Loucy (cell line): ENCODE measurements at regions not wholly inside any gene's neighbourhood (a gene's known extent, or its start where the extent isn't known, plus 50 kb on each side); places are given as distances from the start of the nearest gene placed in this dataset.
"Not testable (repeated sequence)": the region's sequence is repeated elsewhere in the genome, so short reads cannot be mapped to it uniquely, and the experiment has no call there.

Experiments used
- H2AFZ ChIP-seq: fragments of 200-600 bp; sonication (generic); 2 replicates; pipeline ENCODE4 v1.6.0; 2016; ENCODE audit warnings: antibody characterized with exemption, mild to moderate bottlenecking, low read length, moderate library complexity
- H3F3A ChIP-seq: fragments of 200-600 bp; 2 replicates; pipeline ENCODE4 v1.6.0; 2016; ENCODE audit warnings: antibody characterized with exemption, low read depth, mild to moderate bottlenecking
- H3K27me3 ChIP-seq: fragments of 200-600 bp; sonication (generic); 2 replicates; pipeline ENCODE4 v1.6.1; 2014; ENCODE audit warnings: low read length, mild to moderate bottlenecking; ENCODE audit not compliant: insufficient read depth, poor library complexity, severe bottlenecking
- H3K36me3 ChIP-seq: fragments of 200-600 bp; sonication (generic); 2 replicates; pipeline ENCODE4 v1.6.1; 2016; ENCODE audit warnings: low read length; ENCODE audit not compliant: insufficient read depth
- H3K4me1 ChIP-seq: fragments of 200-600 bp; sonication (generic); 2 replicates; pipeline ENCODE4 v1.5.1; 2014; ENCODE audit warnings: low read length, mild to moderate bottlenecking; ENCODE audit not compliant: insufficient read depth, poor library complexity, severe bottlenecking
- H3K4me2 ChIP-seq: fragments of 200-600 bp; sonication (generic); 2 replicates; pipeline ENCODE4 v1.6.0; 2014; ENCODE audit warnings: antibody characterized with exemption, low read length, low read depth, mild to moderate bottlenecking; ENCODE audit not compliant: poor library complexity, severe bottlenecking
- H3K4me3 ChIP-seq: fragments of 200-600 bp; sonication (generic); 2 replicates; pipeline ENCODE4 v1.5.1; 2014; ENCODE audit warnings: low read length, mild to moderate bottlenecking, mixed read lengths; ENCODE audit not compliant: poor library complexity, severe bottlenecking
- H3K79me2 ChIP-seq: fragments of 200-600 bp; sonication (generic); 2 replicates; pipeline ENCODE4 v1.6.1; 2014; ENCODE audit warnings: low read length; ENCODE audit not compliant: insufficient read depth
- H3K9ac ChIP-seq: fragments of 200-600 bp; sonication (generic); 2 replicates; pipeline ENCODE4 v1.6.0; 2014; ENCODE audit warnings: mild to moderate bottlenecking, low read depth, low read length, moderate library complexity; ENCODE audit not compliant: poor library complexity, severe bottlenecking
- H3K9me2 ChIP-seq: fragments of 200-600 bp; sonication (generic); replicated peaks from 2 replicates; pipeline ENCODE4 v1.6.1; 2016; ENCODE audit warnings: low read depth, low read length, mixed read lengths
- H3K9me3 ChIP-seq: fragments of 200-600 bp; sonication (generic); 2 replicates; pipeline ENCODE4 v1.6.1; 2014; ENCODE audit warnings: mild to moderate bottlenecking, antibody characterized with exemption, low read length, low read depth; ENCODE audit not compliant: insufficient read depth
- H4K20me1 ChIP-seq: fragments of 200-600 bp; sonication (generic); 2 replicates; pipeline ENCODE4 v1.6.0; 2014; ENCODE audit warnings: antibody characterized with exemption, low read length, mild to moderate bottlenecking; ENCODE audit not compliant: insufficient read depth, poor library complexity, severe bottlenecking
- EZH2phosphoT487 ChIP-seq: fragments of 200-600 bp; IDR thresholded peaks from 2 replicates; pipeline ENCODE4 v1.6.1; 2018; ENCODE audit warnings: antibody characterized with exemption, mild to moderate bottlenecking, moderate library complexity, borderline replicate concordance
- TF ChIP-seq, protein P1 (sequence below): fragments of 200-600 bp; sonication (generic); conservative IDR thresholded peaks from 2 replicates; pipeline ENCODE4 v1.5.1; 2014; ENCODE audit warnings: mild to moderate bottlenecking, antibody characterized with exemption, low read length

DNA sequence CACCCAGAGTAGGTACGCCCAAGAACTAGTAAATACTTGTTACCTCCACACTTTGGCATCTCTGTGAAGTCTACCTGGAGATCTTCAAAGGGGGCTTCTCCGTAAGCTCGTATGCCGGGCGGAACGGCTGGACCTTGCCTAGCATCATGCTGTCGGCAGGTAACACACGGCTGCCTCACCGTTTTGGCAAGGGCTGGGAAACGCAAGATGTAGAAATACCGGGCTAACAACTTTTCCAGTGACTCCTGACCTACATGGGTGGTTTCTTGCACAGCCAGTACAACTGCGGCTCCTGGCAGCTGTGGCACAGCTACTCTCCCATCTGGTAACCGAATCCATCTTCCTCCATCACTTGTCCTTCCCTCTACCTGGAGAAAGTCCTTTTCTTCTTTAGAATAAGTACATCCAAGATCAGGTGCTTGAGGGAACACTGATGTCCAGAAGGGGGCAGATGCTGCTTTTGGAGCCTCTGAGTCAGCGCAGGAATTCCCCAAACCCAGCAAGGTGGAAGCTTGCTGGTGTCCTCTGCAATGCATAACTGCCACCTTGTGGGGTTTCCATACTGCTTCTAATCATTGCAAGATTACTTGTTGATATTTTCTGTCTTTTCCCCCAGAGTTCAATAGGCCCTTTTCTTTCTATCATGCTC lies 59.7 kb upstream of the FRG2C start:
- H3F3A ChIP-seq, H3K4me2 ChIP-seq, H3K9me3 ChIP-seq, H3K4me3 ChIP-seq, H3K27me3 ChIP-seq, H3K9ac ChIP-seq, H3K79me2 ChIP-seq, H3K36me3 ChIP-seq, H3K9me2 ChIP-seq, H4K20me1 ChIP-seq, H2AFZ ChIP-seq, H3K4me1 ChIP-seq: not testable (repeated sequence)

DNA sequence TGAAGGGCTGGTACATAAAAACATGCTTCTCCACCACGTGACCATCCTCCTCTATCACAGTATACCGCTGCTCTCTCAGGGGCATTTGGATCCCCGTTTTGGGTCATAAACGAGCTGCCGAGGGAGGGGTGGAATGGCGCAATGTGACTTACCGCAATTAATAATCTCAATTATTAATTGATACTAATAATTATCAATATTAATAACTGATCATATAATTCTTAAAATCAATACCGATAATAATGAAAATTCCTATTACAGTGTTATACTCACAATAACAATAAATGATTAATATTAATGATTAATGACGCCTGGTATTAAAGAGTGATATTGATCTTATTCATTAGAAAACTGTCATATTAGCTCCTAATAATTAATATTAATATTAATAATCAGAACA lies 56.1 kb upstream of the FRG2C start:
- not testable (repeated sequence) for H3K9me3 ChIP-seq, H3K4me2 ChIP-seq, H3F3A ChIP-seq, H3K4me3 ChIP-seq, H4K20me1 ChIP-seq, H3K9ac ChIP-seq, H3K79me2 ChIP-seq, H3K4me1 ChIP-seq, H3K27me3 ChIP-seq, H3K36me3 ChIP-seq, H3K9me2 ChIP-seq, H2AFZ ChIP-seq

DNA sequence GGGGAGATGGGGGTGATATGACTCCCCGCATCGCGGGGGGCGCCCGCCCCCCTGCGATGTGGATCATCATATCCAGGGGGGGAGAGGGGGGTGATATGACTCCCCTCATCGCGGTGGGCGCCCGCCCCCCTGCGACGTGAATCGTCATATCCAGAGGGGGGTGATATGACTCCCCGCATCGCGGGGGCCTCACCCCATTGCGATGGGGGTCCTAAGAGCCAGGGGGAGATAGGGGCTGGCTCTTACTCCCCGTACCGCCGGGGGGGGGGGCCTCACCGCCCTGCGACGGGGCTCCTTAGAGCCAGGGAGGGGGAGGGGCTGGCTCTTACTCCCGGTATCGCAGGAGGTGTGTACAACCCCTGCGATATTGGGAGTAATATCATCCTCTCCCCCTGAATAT lies 54.5 kb upstream of the FRG2C start:
- H3K4me1 ChIP-seq, H3K4me2 ChIP-seq, H3K27me3 ChIP-seq, H2AFZ ChIP-seq, H3K36me3 ChIP-seq, H3K9ac ChIP-seq, H3K79me2 ChIP-seq, H4K20me1 ChIP-seq, H3K9me3 ChIP-seq, H3F3A ChIP-seq, H3K4me3 ChIP-seq, H3K9me2 ChIP-seq: not testable (repeated sequence)

DNA sequence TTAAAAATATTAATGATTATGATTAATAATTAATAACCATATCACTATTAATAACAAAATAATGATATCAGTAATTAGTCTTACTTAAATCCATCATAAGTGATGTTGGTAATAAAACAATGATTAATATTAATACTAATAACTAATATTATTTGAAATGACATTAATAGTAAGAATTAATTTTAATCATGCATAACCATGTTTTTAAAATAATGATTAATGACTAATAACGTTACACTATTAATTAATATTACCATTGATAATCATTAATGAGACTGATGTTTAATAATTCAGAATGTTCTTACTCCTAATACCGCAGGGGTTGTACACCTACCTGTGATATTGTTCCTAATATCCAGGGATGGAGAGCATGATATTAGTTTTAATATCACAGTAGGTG lies 53.4 kb upstream of the FRG2C start:
- H3K27me3 ChIP-seq: no peaks in the 10 kb centered on the region
- H2AFZ ChIP-seq: no peak overlapping the region
- H3K79me2 ChIP-seq: no peaks in the 10 kb centered on the region
- no peak overlapping the region for H3K9ac ChIP-seq
- H3K4me1 ChIP-seq: no peaks in the 10 kb centered on the region
- no peak overlapping the region for H3K4me2 ChIP-seq
- no peaks in the 10 kb centered on the region for H3F3A ChIP-seq
- H3K4me3 ChIP-seq: no peak overlapping the region
- H4K20me1 ChIP-seq: no peaks in the 10 kb centered on the region
- no peaks in the 10 kb centered on the region for H3K9me3 ChIP-seq
- no peak for TF ChIP-seq EZH2phosphoT487
- TF ChIP-seq, protein P1, sequence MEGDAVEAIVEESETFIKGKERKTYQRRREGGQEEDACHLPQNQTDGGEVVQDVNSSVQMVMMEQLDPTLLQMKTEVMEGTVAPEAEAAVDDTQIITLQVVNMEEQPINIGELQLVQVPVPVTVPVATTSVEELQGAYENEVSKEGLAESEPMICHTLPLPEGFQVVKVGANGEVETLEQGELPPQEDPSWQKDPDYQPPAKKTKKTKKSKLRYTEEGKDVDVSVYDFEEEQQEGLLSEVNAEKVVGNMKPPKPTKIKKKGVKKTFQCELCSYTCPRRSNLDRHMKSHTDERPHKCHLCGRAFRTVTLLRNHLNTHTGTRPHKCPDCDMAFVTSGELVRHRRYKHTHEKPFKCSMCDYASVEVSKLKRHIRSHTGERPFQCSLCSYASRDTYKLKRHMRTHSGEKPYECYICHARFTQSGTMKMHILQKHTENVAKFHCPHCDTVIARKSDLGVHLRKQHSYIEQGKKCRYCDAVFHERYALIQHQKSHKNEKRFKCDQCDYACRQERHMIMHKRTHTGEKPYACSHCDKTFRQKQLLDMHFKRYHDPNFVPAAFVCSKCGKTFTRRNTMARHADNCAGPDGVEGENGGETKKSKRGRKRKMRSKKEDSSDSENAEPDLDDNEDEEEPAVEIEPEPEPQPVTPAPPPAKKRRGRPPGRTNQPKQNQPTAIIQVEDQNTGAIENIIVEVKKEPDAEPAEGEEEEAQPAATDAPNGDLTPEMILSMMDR: no peak
- no peaks in the 10 kb centered on the region for H3K9me2 ChIP-seq
- no peaks in the 10 kb centered on the region for H3K36me3 ChIP-seq

DNA sequence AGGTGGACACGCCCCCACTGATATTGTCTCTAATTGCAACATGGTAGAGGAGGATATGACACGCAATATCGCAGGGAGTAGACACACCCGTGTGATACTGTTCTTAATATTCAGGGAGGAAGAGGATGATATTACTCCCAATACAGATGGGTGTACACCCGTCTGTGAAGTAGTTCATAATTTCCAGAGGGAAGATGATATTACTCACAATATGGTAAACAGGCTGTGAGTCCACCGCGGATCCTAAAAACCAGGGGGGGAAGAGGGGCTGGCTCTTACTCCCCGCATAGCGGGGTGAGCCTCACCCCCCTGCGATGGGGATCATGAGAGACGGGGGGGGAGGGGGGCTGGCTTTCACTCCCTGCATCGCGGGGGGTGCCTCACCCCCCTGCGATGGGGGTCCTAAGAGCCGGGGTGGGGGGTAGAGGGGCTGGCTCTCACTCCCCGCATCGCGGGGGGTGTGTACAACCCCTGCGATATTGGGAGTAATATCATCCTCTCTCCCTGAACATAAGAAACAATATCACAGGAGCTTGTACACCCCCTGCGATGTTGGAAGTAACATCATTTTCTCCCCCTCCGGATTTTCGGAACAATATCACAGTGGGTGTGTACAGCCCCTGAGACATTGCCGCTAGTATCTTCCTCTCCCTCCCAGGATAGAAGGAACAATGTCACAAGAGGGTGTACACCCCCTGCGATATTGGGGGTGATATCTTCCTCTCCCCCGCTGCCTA lies 52.2 kb upstream of the FRG2C start:
- not testable (repeated sequence) for H4K20me1 ChIP-seq, H3K4me2 ChIP-seq, H3K79me2 ChIP-seq, H3K9me3 ChIP-seq, H3K27me3 ChIP-seq, H3K9ac ChIP-seq, H3K4me3 ChIP-seq, H3K36me3 ChIP-seq, H3K4me1 ChIP-seq, H2AFZ ChIP-seq, H3K9me2 ChIP-seq, H3F3A ChIP-seq
